Activated naive CD4-positive, alpha-beta T cell treated with anti-CD3 and anti-CD28 coated beads, Interleukin-2, amount 50 U/mL, for 16 hours (primary cell): ENCODE measurements at regions not wholly inside any gene's neighbourhood (a gene's known extent, or its start where the extent isn't known, plus 50 kb on each side); places are given as distances from the start of the nearest gene placed in this dataset.

ENCODE experiments used
- DNase-seq: peaks from one replicate; pipeline ENCODE4 v3.0.0-alpha.2; 2020

GRCh38 chr2:17122887-17123501, 395.2 kb downstream of the RAD51AP2 start:
- DNase-seq: no peak

GRCh38 chr2:17115466-17115865, 402.8 kb downstream of the RAD51AP2 start:
- no peak for DNase-seq

DNA sequence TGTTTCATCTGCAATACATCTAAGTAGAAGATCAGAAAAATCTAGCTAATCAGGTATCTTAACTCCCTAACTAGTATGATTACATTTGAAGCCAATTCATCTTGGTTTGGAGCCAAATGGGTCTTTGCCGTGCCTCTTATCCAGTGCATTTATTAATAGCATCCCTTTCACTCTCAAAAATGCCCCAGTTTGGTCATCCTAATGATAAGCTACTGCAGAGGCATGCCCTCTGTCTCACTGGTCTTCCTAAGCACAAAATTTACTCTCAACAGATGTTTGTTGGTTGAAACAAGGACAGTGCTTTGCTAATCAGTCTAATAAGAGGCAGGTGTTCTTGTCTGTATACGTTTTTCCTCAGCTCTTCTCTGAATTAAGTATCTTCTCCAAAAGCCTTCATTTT, 403.2 kb downstream of the RAD51AP2 start:
- DNase-seq: no peak

DNA sequence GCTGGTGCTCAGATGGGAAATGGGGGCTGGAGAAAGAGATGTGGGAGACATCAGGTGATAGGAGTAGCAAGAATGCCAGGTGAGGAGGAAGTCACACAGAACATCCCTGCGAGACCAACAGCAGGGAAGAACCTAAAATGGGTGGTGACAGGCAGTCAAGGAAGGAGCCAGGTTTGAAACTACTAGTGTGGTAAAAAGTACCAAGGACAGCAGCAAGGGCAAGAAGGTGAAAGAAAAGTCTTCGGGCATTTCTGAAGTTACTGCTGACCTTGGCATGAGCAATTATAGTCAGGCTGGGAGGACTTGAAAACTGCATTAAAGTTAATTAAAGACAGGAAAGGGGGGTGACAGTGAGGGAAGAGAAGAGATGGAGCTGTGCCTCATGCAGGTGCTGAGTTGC, 410.4 kb downstream of the RAD51AP2 start:
- no peak for DNase-seq

GRCh38 chr2:17107151-17107550, 411.1 kb downstream of the RAD51AP2 start:
- no peak for DNase-seq

GRCh38 chr2:17106418-17106817, 411.8 kb downstream of the RAD51AP2 start:
- DNase-seq: no peak

- DNase-seq: no peak
Observed at GRCh38 chr2:17104454-17104853, 413.8 kb downstream of the RAD51AP2 start.

- no peak for DNase-seq
Observed at GRCh38 chr2:17101596-17101995, 416.6 kb downstream of the RAD51AP2 start.

- no peak for DNase-seq
Observed at GRCh38 chr2:17101091-17101490, 417.1 kb downstream of the RAD51AP2 start.

DNA sequence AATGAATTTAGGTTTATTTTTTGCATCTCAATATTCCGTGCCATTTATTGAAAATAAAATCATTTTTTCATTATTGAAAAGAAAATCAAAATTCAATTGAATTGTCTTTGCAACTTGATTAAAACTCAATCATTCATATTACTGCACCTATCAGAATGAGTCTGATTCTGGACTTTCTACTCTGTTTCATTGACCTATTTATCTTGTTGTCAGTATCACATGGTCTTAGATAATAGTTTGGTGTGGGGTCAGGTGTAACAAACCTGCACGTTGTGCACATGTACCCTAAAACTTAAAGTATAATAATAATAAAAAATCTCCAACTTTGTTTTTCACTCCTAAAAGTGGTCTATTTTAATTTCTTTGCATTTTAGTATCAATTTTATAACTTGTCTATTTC, 422.9 kb downstream of the RAD51AP2 start:
- DNase-seq: no peak

- DNase-seq: no peak
Observed at GRCh38 chr2:17093712-17094111, 424.5 kb downstream of the RAD51AP2 start.

GRCh38 chr2:17086990-17087389, 421.4 kb upstream of the CYRIA start:
- DNase-seq: no peak

DNA sequence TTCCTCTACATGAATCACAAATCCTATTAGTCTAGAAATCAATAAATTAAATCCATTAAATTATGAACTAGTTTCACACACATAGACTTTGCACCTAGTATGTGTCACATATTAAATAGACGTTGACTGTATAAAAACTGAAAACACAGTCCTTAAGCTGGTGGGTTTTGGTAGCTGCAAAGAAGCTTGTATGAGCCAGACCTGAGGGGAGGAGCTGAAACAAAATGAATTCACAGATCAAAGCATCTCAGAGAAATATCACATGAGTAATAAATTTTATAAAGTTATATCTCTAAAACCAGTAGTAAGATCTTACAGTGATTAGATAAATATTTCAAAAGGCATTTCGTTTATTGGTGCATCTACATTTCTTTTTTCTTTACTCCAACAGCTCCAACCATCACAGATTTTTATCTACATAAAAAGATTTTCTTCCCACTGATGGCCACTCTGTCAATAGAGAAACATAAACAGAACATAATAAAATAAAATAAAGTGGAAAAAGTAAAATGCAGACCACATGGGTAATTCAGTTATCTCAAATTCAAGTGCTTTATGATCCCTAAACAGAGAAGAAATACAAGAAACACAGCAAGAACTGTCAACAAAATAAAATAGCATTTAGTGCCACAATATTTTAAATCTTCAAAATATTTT, 420.0 kb upstream of the CYRIA start:
- DNase-seq: no peak

- no peak for DNase-seq
Observed at GRCh38 chr2:17084877-17085276, 419.2 kb upstream of the CYRIA start.

DNA sequence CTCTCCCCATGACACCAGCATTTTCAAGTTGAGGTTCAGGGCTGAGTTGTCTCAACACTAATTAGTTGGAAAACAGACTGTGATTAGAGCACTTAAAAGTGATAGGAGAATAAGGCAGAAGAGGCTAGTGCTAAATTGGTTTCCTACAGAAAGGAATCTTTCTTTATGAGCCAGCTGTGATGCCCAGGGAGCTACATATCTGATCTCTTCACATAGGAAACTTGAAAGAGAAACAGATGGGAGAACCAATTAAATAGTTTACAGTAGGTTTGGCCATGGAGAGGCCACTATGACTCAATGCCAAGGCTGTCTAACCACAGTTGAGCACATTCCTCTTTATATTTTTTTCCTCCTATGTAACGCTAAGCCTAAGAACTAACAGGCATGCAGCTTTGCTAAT, 418.3 kb upstream of the CYRIA start:
- DNase-seq: no peak

DNA sequence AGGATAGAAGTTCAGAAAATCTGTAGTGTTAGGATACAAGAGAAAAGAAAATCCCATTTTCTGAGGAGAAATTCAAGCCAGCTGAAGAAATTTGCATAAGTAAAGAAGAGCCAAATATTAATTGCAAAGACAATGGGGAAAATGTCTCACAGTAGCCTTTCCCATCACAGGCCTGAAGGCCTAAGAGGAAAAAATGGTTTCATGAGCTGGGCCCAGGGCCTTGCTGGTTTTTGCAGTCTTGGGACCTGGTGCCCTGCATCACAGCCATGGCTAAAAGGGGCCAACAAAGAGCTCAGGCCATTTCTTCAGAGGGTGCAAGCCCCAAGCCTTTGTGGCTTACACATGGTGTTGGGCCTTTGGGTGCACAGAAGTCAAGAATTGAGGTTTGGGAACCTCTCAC, 413.6 kb upstream of the CYRIA start:
- DNase-seq: no peak

GRCh38 chr2:17076533-17076932, 410.9 kb upstream of the CYRIA start:
- no peak for DNase-seq

DNA sequence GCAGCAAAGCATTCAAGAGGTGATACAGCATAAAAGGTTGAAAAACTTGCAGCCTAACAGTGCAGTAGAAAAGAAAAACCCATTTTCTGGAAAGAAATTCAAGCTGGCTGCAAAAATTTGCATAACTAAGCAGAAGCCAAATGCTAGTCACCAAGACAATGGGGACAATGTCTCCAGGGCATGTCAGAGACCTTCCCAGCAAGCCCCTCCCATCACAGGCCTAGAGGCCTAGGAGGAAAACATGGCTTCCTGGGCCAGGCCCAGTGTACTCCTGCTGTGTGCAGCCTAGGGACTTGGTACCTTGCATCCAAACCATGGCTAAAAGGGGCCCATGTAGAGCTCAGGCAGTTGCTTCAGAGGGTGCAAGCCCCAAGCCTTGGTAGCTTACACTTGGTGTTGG, 405.1 kb upstream of the CYRIA start:
- DNase-seq: no peak

DNA sequence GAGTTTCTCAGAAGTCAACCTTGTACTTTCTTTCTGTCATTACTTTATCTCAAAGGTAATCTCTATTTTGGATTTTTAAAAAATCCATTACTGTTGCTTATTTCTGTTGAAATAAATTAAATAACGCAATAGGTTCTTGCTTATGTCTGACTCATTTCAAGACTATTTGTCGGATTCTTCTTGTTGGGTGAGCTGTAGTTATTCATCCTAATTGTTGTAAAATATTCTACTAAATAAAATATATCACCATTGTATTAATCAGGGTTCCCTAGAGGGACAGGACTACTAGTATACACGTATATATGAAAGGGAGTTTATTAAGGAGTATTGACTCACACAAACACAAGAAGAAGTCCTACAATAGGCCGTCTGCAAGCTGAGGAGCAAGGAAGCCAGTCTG, 403.9 kb upstream of the CYRIA start:
- no peak for DNase-seq

DNA sequence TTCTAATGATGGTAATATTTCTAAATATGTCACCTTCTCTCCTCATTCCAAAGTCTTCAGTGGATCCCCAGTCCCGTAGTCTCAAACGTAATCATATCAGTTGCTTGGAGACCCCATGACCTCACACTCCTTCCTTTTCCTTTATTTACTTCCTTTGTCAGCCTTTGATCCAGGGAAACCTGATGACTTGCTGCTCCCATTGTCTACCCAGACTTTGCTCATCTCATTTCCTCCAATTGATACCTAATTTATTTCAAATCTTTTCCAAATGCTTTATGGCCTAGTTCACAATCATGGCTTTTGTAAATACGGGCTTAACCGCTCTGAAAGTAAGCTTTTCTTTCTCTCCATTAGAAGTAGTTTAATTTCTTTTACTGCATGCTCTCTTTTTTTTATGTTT, 402.4 kb upstream of the CYRIA start:
- DNase-seq: no peak

DNA sequence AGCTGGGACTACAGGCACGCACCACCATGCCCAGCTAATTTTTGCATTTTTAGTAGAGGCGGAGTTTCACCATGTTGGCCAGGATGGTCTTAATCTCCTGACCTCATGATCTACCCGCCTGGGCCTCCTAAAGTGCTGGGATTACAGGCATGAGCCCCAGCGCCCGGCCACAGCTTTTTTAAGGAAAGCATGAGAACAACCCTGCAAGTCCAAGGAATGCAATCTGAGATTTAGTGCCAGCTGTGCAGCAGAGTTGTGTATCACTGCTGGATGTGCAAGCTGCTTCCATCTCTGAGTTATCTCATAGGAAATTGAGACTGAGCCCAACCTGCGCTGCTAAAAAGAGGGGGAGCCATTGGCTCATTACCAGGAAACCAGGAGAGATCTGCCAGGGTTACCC, 399.9 kb upstream of the CYRIA start:
- no peak for DNase-seq

DNA sequence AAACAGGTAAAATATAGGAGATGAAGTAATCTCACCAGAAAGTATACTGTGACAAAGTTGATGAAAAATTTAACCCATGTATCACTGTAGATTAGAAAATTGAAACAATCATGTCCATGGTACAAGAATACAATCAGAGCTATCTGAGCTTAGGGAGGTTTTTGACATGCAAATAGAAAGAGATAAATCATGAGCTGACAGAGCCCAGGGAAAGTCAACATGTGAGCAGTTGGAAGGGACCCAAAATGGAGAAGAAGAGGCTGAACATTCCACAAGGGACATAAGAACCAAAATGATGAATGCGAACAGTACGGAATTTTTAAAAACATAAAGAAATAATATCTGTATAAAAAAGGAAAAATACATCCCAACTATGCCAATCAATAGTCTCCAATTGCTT, 395.4 kb upstream of the CYRIA start:
- DNase-seq: no peak

- DNase-seq: no peak
Observed at GRCh38 chr2:17059458-17059857, 393.8 kb upstream of the CYRIA start.

- DNase-seq: no peak
Observed at GRCh38 chr2:17058772-17059402, 393.3 kb upstream of the CYRIA start.
